DND-41 (cell line): ENCODE measurements at regions not wholly inside any gene's neighbourhood (a gene's known extent, or its start where the extent isn't known, plus 50 kb on each side); places are given as distances from the start of the nearest gene placed in this dataset.

ENCODE experiments used
- ATAC-seq: fragments of 200-7000 bp; cut with Tn5 transposase; 3 replicates; pipeline ENCODE4 v1.9.1; 2021; ENCODE audit warnings: low read depth; ENCODE audit not compliant: insufficient read depth
- DNase-seq: peaks from one replicate; pipeline ENCODE4 v3.0.0-alpha.2; 2020
- H2AFZ ChIP-seq: 2 replicates; pipeline ENCODE4 v1.6.0; 2012; ENCODE audit warnings: low read depth, low read length
- H3K27ac ChIP-seq: 2 replicates; pipeline ENCODE4 v1.5.1; 2012; ENCODE audit warnings: low read length, inconsistent platforms
- H3K27me3 ChIP-seq: fragments of 200-600 bp; sonication (generic); 2 replicates; pipeline ENCODE4 v1.6.0; 2012; ENCODE audit warnings: low read length, mild to moderate bottlenecking, inconsistent platforms; ENCODE audit not compliant: insufficient read depth, poor library complexity
- H3K36me3 ChIP-seq: 2 replicates; pipeline ENCODE4 v1.5.1; 2012; ENCODE audit warnings: low read length, inconsistent platforms; ENCODE audit not compliant: insufficient read depth
- H3K4me1 ChIP-seq: 2 replicates; pipeline ENCODE4 v1.5.1; 2012; ENCODE audit warnings: mild to moderate bottlenecking, low read length; ENCODE audit not compliant: insufficient read depth
- H3K4me2 ChIP-seq: 2 replicates; pipeline ENCODE4 v1.6.0; 2012; ENCODE audit warnings: mild to moderate bottlenecking, moderate library complexity, low read length, inconsistent platforms; ENCODE audit not compliant: insufficient read depth
- H3K4me3 ChIP-seq, 2 experiments: fragments of 200-600 bp in 1 of 2; shearing (Covaris generic) in 1 of 2; 2 replicates each; pipeline ENCODE4 v1.5.1; 2012 to 2016; ENCODE audit warnings: inconsistent platforms in 2 of 2, low read length in 2 of 2, mild to moderate bottlenecking in 2 of 2, low read depth in 1 of 2, moderate library complexity in 1 of 2
- H3K79me2 ChIP-seq: 2 replicates; pipeline ENCODE4 v1.6.0; 2012; ENCODE audit warnings: low read length, inconsistent platforms; ENCODE audit not compliant: insufficient read depth
- H3K9ac ChIP-seq: 2 replicates; pipeline ENCODE4 v1.6.0; 2012; ENCODE audit warnings: low read depth, mild to moderate bottlenecking, inconsistent platforms, low read length, moderate library complexity
- H3K9me3 ChIP-seq: 2 replicates; pipeline ENCODE4 v1.5.1; 2012; ENCODE audit warnings: low read length, moderate library complexity, mild to moderate bottlenecking, inconsistent platforms; ENCODE audit not compliant: insufficient read depth, severe bottlenecking
- H4K20me1 ChIP-seq: 2 replicates; pipeline ENCODE4 v1.6.0; 2012; ENCODE audit warnings: low read length; ENCODE audit not compliant: insufficient read depth
- EZH2 ChIP-seq: IDR thresholded peaks from 3 replicates; pipeline ENCODE4 v1.6.1; 2012; ENCODE audit warnings: borderline replicate concordance, low read depth, mild to moderate bottlenecking, moderate library complexity, low read length, inconsistent platforms; ENCODE audit not compliant: severe bottlenecking
- TF ChIP-seq, protein P1 (sequence below): IDR thresholded peaks from 2 replicates; pipeline ENCODE4 v1.5.1; 2012; ENCODE audit warnings: borderline replicate concordance, low read length, moderate library complexity, mild to moderate bottlenecking; ENCODE audit not compliant: poor library complexity, severe bottlenecking; ENCODE audit errors: extremely low read depth

DNA sequence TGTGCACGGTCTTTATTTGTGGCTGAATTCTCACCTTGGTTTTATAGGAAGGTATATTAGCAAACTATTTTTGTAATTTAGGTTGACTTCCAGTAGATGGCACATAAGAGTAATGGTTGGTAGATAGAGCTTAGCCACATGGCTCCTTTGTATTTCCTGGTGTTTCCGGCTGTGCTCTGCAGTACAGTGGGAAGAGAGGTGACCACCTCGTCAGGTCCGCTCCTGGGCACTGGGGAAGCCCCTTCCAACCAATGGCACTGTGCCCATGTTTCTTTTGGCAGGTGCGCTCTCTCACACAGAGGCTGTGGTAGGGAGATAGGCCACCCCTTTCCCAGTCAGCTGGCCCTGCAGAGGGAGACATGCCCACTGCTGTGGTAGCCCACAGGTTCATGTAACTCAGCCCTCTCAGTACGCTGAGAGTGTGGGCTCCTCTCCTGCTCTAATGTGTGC lies 74.3 kb upstream of the ATP12A start:
- ATAC-seq: peak; percentile 89

DNA sequence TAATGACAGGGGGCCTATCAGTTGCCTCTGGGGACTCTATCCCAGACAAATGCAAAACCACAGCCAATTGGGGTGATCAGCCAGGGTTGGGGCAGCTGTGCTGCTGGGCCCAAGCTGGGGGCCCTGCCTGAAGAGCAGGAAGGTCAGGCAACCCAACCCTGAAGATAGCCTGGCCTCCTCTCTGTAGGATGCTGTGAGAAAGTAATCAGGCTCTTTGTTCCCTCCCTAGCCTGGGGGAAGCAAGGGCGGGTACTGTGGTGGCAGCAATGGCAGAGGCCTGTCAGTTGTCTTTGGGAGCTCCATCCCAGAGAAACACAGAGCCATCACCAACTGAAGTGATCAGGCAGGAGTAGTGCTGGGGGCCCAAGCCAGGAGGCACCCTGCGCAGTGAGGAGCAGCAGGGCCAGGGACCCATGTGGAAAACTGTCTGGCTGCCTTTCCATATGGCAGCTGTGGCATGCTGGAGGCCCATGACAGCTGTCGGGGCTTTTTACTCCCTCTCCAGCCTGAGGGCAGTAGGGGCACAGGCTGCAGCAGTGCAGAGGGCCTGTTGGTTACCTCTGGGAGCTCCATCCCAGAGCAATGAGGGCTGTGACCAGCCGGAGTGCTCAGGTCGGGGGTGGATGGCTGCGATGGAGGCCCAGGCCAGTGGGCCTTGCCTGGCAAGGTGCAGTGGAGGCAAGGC lies 73.6 kb upstream of the ATP12A start:
- Histone ChIP-seq H3K9ac (no peak overlapping the region), H3K27ac (no peak overlapping the region), H3K79me2 (no peaks in the 10 kb centered on the region), H3K4me3 (no peak overlapping the region), H3K36me3 (no peaks in the 10 kb centered on the region), H4K20me1 (no peaks in the 10 kb centered on the region), H3K4me2 (no peak overlapping the region), H3K4me1 (0 out of 2 replicates have a peak, but pooled peaks cover 3% of the 10 kb centered on the region), H2AFZ (peak overlapping the region; percentile 63; the same call in 1 of the 2 replicates), H3K9me3 (no peaks in the 10 kb centered on the region), H3K27me3 (no peaks in the 10 kb centered on the region)
- 0 out of 3 replicates have a peak, but pooled peaks have one; percentile 13 for ATAC-seq
- no peak for TF ChIP-seq EZH2
- TF ChIP-seq, protein P1, sequence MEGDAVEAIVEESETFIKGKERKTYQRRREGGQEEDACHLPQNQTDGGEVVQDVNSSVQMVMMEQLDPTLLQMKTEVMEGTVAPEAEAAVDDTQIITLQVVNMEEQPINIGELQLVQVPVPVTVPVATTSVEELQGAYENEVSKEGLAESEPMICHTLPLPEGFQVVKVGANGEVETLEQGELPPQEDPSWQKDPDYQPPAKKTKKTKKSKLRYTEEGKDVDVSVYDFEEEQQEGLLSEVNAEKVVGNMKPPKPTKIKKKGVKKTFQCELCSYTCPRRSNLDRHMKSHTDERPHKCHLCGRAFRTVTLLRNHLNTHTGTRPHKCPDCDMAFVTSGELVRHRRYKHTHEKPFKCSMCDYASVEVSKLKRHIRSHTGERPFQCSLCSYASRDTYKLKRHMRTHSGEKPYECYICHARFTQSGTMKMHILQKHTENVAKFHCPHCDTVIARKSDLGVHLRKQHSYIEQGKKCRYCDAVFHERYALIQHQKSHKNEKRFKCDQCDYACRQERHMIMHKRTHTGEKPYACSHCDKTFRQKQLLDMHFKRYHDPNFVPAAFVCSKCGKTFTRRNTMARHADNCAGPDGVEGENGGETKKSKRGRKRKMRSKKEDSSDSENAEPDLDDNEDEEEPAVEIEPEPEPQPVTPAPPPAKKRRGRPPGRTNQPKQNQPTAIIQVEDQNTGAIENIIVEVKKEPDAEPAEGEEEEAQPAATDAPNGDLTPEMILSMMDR: no peak
- no peak for DNase-seq

More for the DNA sequence above, 74.3 kb upstream of the ATP12A start:
- H4K20me1 ChIP-seq: no peaks in the 10 kb centered on the region
- H3K79me2 ChIP-seq: no peaks in the 10 kb centered on the region
- no peaks in the 10 kb centered on the region for H3K9me3 ChIP-seq
- no peak overlapping the region for H3K9ac ChIP-seq
- H2AFZ ChIP-seq: peak overlapping the region; percentile 63; the same call in 1 of the 2 replicates
- H3K27ac ChIP-seq: no peak overlapping the region
- no peak overlapping the region for H3K4me2 ChIP-seq
- no peak for TF ChIP-seq EZH2
- TF ChIP-seq, protein P1: peak; percentile 55
- peak; percentile 25 for DNase-seq
- no peak overlapping the region for H3K4me3 ChIP-seq
- H3K4me1 ChIP-seq: 0 out of 2 replicates have a peak, but pooled peaks cover 3% of the 10 kb centered on the region
- no peaks in the 10 kb centered on the region for H3K36me3 ChIP-seq
- no peaks in the 10 kb centered on the region for H3K27me3 ChIP-seq

GRCh38 chr13:24610956-24611355 lies 69.3 kb upstream of the ATP12A start:
- no peak overlapping the region for H2AFZ ChIP-seq
- TF ChIP-seq, protein P1: no peak
- TF ChIP-seq EZH2: no peak
- DNase-seq (no peak), ATAC-seq (no peak)
- H3K9me3 ChIP-seq: no peaks in the 10 kb centered on the region
- no peaks in the 10 kb centered on the region for H3K27me3 ChIP-seq
- H3K79me2 ChIP-seq: no peaks in the 10 kb centered on the region
- no peaks in the 10 kb centered on the region for H4K20me1 ChIP-seq
- H3K4me2 ChIP-seq: no peak overlapping the region
- H3K4me3 ChIP-seq: no peak overlapping the region
- no peak overlapping the region for H3K27ac ChIP-seq
- H3K36me3 ChIP-seq: no peaks in the 10 kb centered on the region
- H3K4me1 ChIP-seq: 0 out of 2 replicates have a peak, but pooled peaks cover 3% of the 10 kb centered on the region
- no peak overlapping the region for H3K9ac ChIP-seq
